Fibroblast of pulmonary artery (primary cell): ENCODE measurements at regions not wholly inside any gene's neighbourhood (a gene's known extent, or its start where the extent isn't known, plus 50 kb on each side); places are given as distances from the start of the nearest gene placed in this dataset.

Experiments used
- DNase-seq: peaks from one replicate; pipeline ENCODE4 v3.0.0-alpha.2; 2010; ENCODE audit warnings: low read depth
- H3K4me3 ChIP-seq: replicated peaks from 2 replicates; pipeline ENCODE4 v1.5.1; 2011; ENCODE audit warnings: low read depth, mild to moderate bottlenecking, control low read depth, low read length, moderate library complexity
- CTCF ChIP-seq: IDR thresholded peaks from 2 replicates; pipeline ENCODE4 v1.5.1; 2011; ENCODE audit warnings: mild to moderate bottlenecking, control low read depth, low read length, inconsistent platforms; ENCODE audit errors: missing control alignments

- TF ChIP-seq CTCF = no peak
- no peak overlapping the region for H3K4me3 ChIP-seq
- DNase-seq = peak; percentile 94
Observed at GRCh38 chr5:60196385-60197113, 303.0 kb upstream of the PDE4D start.

DNA sequence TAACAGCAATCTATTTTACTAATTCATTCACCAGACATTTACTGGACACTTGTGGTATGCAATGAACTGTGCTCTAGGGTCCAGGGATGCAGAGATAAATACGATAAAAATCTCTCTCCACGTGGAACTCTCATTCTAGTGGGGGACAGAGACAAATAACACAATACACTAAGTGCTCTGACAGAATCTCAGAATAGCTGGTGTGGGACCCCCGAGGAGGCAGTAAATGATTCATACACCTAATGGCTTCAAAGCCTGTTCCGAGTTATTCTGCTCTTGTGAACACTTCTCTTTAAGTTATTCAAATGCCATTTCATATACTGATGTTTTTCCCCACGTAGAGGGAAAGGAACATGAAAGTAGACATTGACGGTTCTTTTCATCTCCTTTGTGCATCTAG is 302.0 kb upstream of the PDE4D start:
- no peak overlapping the region for H3K4me3 ChIP-seq
- no peak for TF ChIP-seq CTCF
- DNase-seq = no peak

DNA sequence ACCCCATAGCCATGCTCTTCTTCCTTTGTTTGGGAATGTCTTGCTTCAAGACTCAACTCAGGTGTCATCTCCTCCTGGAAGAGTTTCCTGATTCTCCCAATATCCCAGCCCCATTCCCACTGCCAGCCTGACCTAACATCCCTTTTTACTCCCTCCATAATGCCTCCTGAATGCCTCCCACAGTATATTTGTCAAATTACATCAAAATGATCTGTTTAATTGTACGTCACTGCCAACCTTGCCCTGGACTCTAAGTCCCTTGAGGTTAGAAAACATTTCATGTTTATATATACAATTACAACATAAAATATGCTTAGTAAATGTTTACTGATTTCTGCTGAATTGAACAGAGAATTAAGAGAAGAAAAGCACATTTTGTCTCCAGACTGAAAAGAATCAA is 301.6 kb upstream of the PDE4D start:
- DNase-seq = no peak
- H3K4me3 ChIP-seq = no peak overlapping the region
- TF ChIP-seq CTCF = no peak

GRCh38 chr5:60185231-60186099 is 291.9 kb upstream of the PDE4D start:
- no peak for DNase-seq
- no peak for TF ChIP-seq CTCF
- H3K4me3 ChIP-seq = no peak overlapping the region

DNA sequence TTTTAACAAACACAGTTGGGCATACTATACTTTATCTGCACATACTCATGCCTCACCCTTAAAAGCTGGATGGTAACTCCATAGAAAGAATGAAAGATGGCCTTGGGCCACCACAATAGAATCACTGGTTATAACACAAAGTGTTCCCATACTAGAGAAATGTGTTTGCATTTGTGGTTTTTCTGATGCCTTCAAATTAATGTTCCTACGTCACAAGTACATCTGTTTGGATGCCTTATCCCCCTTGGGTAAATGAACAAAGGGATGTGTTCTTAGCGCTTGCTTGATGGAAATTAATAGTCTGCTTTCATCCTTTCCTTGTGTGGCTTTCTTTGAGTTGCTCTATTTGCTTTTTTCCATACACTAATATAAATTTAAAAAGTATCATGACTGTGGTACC is 291.1 kb upstream of the PDE4D start:
- H3K4me3 ChIP-seq = no peak overlapping the region
- no peak for TF ChIP-seq CTCF
- no peak for DNase-seq

DNA sequence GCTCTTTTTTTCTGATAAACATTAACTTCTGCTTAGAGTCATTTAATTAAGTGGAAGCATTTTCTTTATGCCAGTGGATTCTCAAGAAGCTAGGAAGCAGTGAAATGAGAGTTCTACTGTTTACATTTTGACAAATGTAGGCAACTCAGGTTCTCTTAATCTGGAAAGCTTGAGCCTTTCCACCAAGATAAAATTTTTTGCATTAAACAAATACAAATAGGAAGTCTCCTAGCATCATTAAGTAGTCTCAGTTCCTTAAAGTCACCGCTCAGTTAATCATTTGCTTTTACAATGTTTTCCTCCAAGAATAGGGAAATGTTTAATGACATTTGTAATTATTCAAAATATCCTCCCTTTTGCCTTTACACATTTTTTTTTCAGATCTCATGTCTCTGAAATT is 290.4 kb upstream of the PDE4D start:
- DNase-seq = no peak
- no peak for TF ChIP-seq CTCF
- H3K4me3 ChIP-seq = no peak overlapping the region
